Skeletal muscle tissue (tissue), 3 donors: ENCODE measurements at regions not wholly inside any gene's neighbourhood (a gene's known extent, or its start where the extent isn't known, plus 50 kb on each side); places are given as distances from the start of the nearest gene placed in this dataset.
"Not testable (repeated sequence)": the region's sequence is repeated elsewhere in the genome, so short reads cannot be mapped to it uniquely, and the experiment has no call there.

Experiments used
- H3K27ac ChIP-seq: one replicate; pipeline ENCODE4 v1.7.0; 2013; ENCODE audit warnings: mild to moderate bottlenecking, low read depth, low read length, inconsistent platforms
- H3K27me3 ChIP-seq, 3 donors: one replicate each; pipeline ENCODE4 v1.7.0; 2013; ENCODE audit warnings: low read length in 3 of 3; ENCODE audit not compliant: control insufficient read depth in 3 of 3, insufficient read depth in 3 of 3
- H3K36me3 ChIP-seq, 3 donors: one replicate each; pipeline ENCODE4 v1.7.0; 2013; ENCODE audit warnings: low read length in 3 of 3; ENCODE audit not compliant: control insufficient read depth in 3 of 3, insufficient read depth in 3 of 3
- H3K4me1 ChIP-seq, 3 donors: one replicate each; pipeline ENCODE4 v1.7.0; 2013; ENCODE audit warnings: low read length in 3 of 3, mild to moderate bottlenecking in 3 of 3; ENCODE audit not compliant: control insufficient read depth in 3 of 3, insufficient read depth in 3 of 3
- H3K4me3 ChIP-seq, 3 donors: one replicate each; pipeline ENCODE4 v1.7.0; 2013; ENCODE audit warnings: low read length in 3 of 3
- H3K9ac ChIP-seq, 3 donors: one replicate each; pipeline ENCODE4 v1.7.0; 2013; ENCODE audit warnings: low read length in 3 of 3, mild to moderate bottlenecking in 3 of 3, moderate library complexity in 2 of 3, low read depth in 1 of 3
- H3K9me3 ChIP-seq, 3 donors: one replicate each; pipeline ENCODE4 v1.7.0; 2013; ENCODE audit warnings: low read length in 3 of 3; ENCODE audit not compliant: control insufficient read depth in 3 of 3
- donor health status: Osteomylitis.

GRCh38 chr3:147688868-147689267 is 279.7 kb downstream of the ZIC1 start:
- H3K4me1 ChIP-seq = no peaks in the 10 kb centered on the region
- H3K27ac ChIP-seq = no peak overlapping the region
- no peaks in the 10 kb centered on the region for H3K9me3 ChIP-seq
- H3K9ac ChIP-seq = no peak overlapping the region
- no peaks in the 10 kb centered on the region for H3K36me3 ChIP-seq
- H3K4me3 ChIP-seq = no peak overlapping the region
- no peaks in the 10 kb centered on the region for H3K27me3 ChIP-seq

DNA sequence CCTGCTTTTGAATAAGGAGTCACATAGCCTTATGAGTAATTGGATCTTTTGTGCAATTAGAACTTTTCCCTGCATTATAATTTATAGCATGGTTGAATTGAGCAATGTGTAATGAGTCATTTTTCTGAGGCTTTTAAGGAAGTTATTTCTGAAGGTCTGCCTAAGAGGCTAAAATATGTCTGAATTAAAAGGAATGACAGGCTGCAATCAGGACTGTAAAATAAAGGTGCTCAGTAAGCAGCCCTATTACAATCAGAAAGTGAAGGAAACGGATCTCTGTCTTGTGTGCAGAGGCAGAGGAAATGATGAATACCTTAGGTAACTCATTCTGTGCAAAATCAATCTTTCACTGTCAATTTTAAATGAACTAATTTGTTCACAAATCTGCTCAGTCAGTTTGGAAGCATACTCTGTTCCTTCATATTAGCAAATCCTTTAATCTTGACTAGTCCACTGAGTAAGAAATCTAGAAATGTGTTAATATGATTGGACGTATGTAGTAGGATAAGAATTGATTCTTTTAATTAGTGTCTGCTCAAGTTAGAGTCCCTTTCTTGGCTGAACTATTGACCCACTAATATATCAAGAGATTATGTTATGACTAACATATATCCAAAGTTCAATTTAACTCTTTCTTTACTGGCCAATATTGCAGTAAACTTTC is 290.1 kb downstream of the ZIC1 start:
- no peaks in the 10 kb centered on the region for H3K9me3 ChIP-seq
- H3K27ac ChIP-seq = no peak overlapping the region
- no peak overlapping the region for H3K9ac ChIP-seq
- no peaks in the 10 kb centered on the region for H3K27me3 ChIP-seq
- H3K4me1 ChIP-seq = peaks cover 4 to 7% (median 6%) of the 10 kb centered on the region in 3 donors
- no peak overlapping the region for H3K4me3 ChIP-seq
- no peaks in the 10 kb centered on the region for H3K36me3 ChIP-seq

DNA sequence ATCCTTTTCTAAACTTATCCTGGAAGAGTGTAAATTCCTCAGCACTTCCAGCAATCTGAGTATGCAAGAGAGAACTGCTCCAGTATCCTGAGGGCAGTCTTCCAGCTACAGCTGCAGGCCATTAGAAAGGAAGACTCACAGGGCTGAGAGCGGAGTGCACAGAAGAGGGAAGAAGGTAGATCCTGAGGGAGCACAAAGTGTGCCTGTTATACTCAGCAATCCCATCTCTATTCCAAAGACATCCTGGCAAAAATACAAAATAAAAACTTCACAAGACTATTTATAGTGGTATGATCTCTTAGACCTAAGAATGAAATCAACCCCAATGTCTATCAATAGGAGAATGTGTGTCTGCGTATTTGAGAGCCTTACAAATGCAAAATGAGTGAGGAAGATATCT is 292.0 kb downstream of the ZIC1 start:
- Histone ChIP-seq H3K36me3 (no peaks in the 10 kb centered on the region), H3K9ac (no peak overlapping the region), H3K9me3 (no peaks in the 10 kb centered on the region), H3K4me1 (peaks cover 4 to 7% (median 6%) of the 10 kb centered on the region in 3 donors), H3K27me3 (no peaks in the 10 kb centered on the region), H3K4me3 (peak overlapping the region in 1 of 3 donors; percentile 46), H3K27ac (peak overlapping the region; percentile 36)

- no peaks in the 10 kb centered on the region for H3K36me3 ChIP-seq
- no peaks in the 10 kb centered on the region for H3K27me3 ChIP-seq
- no peak overlapping the region for H3K27ac ChIP-seq
- H3K9ac ChIP-seq = no peak overlapping the region
- no peak overlapping the region for H3K4me3 ChIP-seq
- H3K4me1 ChIP-seq = peaks cover 4 to 7% (median 6%) of the 10 kb centered on the region in 3 donors
- H3K9me3 ChIP-seq = no peaks in the 10 kb centered on the region
Measured at GRCh38 chr3:147702509-147702908, 293.3 kb downstream of the ZIC1 start.

GRCh38 chr3:147705651-147706051 is 296.5 kb downstream of the ZIC1 start:
- Histone ChIP-seq H3K9me3 (no peaks in the 10 kb centered on the region), H3K9ac (no peak overlapping the region), H3K36me3 (no peaks in the 10 kb centered on the region), H3K27me3 (no peaks in the 10 kb centered on the region), H3K27ac (no peak overlapping the region), H3K4me3 (no peak overlapping the region), H3K4me1 (peaks cover 4 to 6% (median 6%) of the 10 kb centered on the region in 3 donors)

- not testable (repeated sequence) for H3K9ac ChIP-seq, H3K4me1 ChIP-seq
Measured at GRCh38 chr3:147710753-147711152, 301.6 kb downstream of the ZIC1 start.

DNA sequence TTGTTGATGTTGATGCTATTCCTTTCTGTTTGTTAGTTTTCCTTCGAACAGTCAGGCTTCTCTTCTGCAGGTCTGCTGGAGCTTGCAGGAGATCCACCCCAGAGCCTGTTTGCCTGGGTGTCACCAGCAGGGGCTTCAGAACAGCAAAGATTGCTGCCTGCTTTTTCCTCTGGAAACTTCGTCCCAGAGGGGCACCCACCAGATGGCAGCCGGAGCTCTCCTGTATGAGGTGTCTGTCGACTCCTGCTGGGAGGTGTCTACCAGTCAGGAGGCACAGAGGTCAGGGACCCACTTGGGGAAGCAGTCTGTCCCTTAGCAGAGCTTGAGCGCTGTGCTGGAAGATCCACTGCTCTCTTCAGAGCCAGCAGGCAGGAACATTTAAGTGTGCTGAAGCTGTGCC is 303.2 kb downstream of the ZIC1 start:
- H3K4me1 ChIP-seq = peaks cover 0 to 3% (median 3%) of the 10 kb centered on the region in 3 donors

More at GRCh38 chr3:147710753-147711152, 301.6 kb downstream of the ZIC1 start:
- H3K27ac ChIP-seq, H3K9me3 ChIP-seq, H3K36me3 ChIP-seq, H3K4me3 ChIP-seq, H3K27me3 ChIP-seq: not testable (repeated sequence)

GRCh38 chr3:147712758-147713157 is 303.6 kb downstream of the ZIC1 start:
- not testable (repeated sequence) for H3K27me3 ChIP-seq, H3K27ac ChIP-seq, H3K36me3 ChIP-seq, H3K9ac ChIP-seq, H3K4me1 ChIP-seq, H3K4me3 ChIP-seq, H3K9me3 ChIP-seq

More for the DNA sequence above, 303.2 kb downstream of the ZIC1 start:
- Histone ChIP-seq H3K9me3 (peaks cover 0 to 2% (median 0%) of the 10 kb centered on the region in 3 donors), H3K36me3 (no peaks in the 10 kb centered on the region), H3K9ac (no peak overlapping the region), H3K4me3 (no peak overlapping the region), H3K27me3 (no peaks in the 10 kb centered on the region), H3K27ac (no peak overlapping the region)

DNA sequence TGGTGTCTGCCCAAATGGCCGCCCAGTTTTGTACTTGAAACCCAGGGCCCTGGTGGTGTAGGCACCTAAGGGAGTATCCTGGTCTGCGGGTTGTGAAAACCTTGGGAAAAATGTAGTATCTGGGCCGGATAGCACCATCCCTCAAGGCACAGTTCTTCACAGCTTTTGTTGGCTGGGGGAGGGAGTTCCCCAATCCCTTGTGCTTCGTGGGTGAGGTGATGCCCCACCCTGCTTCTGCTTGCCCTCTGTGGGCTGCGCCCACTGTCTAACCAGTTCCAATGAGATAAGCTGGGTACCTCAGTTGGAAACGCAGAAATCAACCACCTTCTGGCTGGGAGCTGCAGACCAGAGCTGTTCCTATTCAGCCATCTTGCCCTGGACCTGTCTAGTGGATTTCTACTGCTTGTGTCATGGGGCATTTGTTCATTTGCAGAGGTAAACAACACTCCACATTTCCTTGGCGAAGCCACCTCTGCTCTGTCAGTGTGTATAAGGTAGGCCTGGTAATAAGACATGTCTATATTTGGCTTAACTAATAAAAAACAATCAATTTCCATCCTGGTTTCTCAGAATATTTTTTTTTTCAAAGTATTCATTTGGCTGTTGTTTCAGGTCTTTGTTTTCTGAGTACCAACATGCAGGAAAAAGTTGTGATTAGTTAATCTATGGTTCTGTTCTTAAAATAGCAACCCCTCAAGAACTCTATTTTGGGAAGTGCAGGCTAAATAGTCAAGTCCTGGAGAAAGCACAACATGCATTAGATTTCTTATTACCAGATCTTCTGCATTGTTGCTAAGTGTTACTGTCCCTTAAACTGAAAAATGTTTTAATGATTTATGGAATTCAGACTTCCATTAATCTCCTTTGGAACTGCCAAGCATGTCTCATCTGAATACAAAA is 304.3 kb downstream of the ZIC1 start:
- Histone ChIP-seq H3K9ac (no peak overlapping the region), H3K27me3 (no peaks in the 10 kb centered on the region), H3K27ac (no peak overlapping the region), H3K9me3 (peaks cover 0 to 2% (median 0%) of the 10 kb centered on the region in 3 donors), H3K4me1 (peaks cover 0 to 3% (median 3%) of the 10 kb centered on the region in 3 donors), H3K36me3 (no peaks in the 10 kb centered on the region), H3K4me3 (no peak overlapping the region)

DNA sequence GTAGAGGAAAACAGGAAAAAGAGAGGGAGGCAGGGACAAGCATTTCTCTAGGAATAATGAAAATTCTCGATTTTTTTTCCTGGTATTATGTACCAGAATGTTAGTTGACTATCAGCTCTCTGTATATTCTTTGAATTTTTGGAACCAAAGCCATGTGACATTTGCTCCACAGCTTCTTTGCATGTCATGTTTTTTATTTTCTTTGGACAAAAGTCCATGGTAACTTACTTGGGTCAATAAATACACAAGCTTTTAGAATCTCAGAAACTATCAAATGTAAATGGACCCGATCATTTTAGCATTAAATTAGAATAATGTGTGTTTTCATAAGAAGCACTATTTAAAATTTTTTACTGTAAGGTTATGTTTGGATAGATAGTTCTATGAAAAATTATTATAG is 320.5 kb downstream of the ZIC1 start:
- H3K27me3 ChIP-seq = no peaks in the 10 kb centered on the region
- H3K4me1 ChIP-seq = no peaks in the 10 kb centered on the region
- H3K9me3 ChIP-seq = no peaks in the 10 kb centered on the region
- H3K27ac ChIP-seq = no peak overlapping the region
- H3K4me3 ChIP-seq = no peak overlapping the region
- H3K9ac ChIP-seq = no peak overlapping the region
- H3K36me3 ChIP-seq = no peaks in the 10 kb centered on the region
